ENCODE measurements at regions not wholly inside any gene's neighbourhood (a gene's known extent, or its start where the extent isn't known, plus 50 kb on each side); places are given as distances from the start of the nearest gene placed in this dataset.

- TF ChIP-seq POLR2A (IDR thresholded peaks at IDR 0.05), result no peak
- no peak for TF ChIP-seq CTCF (IDR thresholded peaks at IDR 0.05)
These were observed 83.9 kb downstream of the OLFM4 start for GRCh38 chr13:53112522-53112921.
